Lower lobe of right lung (tissue), 2 donors: ENCODE measurements at regions not wholly inside any gene's neighbourhood (a gene's known extent, or its start where the extent isn't known, plus 50 kb on each side); places are given as distances from the start of the nearest gene placed in this dataset.
"Not testable (repeated sequence)": the region's sequence is repeated elsewhere in the genome, so short reads cannot be mapped to it uniquely, and the experiment has no call there.

Experiments used
- ATAC-seq, 2 donors: fragments of 200-7000 bp; cut with Tn5 transposase; one replicate each; pipeline ENCODE4 v1.9.1; 2020 to 2022; ENCODE audit warnings: mild to moderate bottlenecking in 2 of 2, moderate library complexity in 2 of 2
- DNase-seq: peaks from one replicate; pipeline ENCODE4 v3.0.0-alpha.2; 2020
- H3K27ac ChIP-seq: fragments of 200-600 bp; one replicate; pipeline ENCODE4 v1.8.0; 2022
- H3K27me3 ChIP-seq: fragments of 200-600 bp; one replicate; pipeline ENCODE4 v1.8.0; 2022; ENCODE audit warnings: low read depth
- H3K36me3 ChIP-seq: fragments of 200-600 bp; one replicate; pipeline ENCODE4 v1.8.0; 2022; ENCODE audit warnings: mild to moderate bottlenecking
- H3K4me1 ChIP-seq: fragments of 200-600 bp; one replicate; pipeline ENCODE4 v1.8.0; 2022
- H3K4me3 ChIP-seq: fragments of 200-600 bp; one replicate; pipeline ENCODE4 v1.8.0; 2022; ENCODE audit warnings: mild to moderate bottlenecking
- H3K9me3 ChIP-seq: fragments of 200-600 bp; one replicate; pipeline ENCODE4 v1.8.0; 2022
- CTCF ChIP-seq: fragments of 200-600 bp; IDR thresholded peaks from one replicate; pipeline ENCODE4 v1.8.0; 2022; ENCODE audit warnings: antibody characterized with exemption, mild to moderate bottlenecking
- intact Hi-C: fragments of 100-400 bp; cut with DNase I; formaldehyde crosslinking; loops from one replicate; pipeline ENCODE4 v1.11.0; 2022
- donor health status: DM: no; HTN: yes; CAD: no; lungs with severe emphysema.

- no peak for ATAC-seq
- DNase-seq, result no peak
- TF ChIP-seq CTCF, result no peak
- no peak overlapping the region for H3K4me3 ChIP-seq
- intact Hi-C loops, result no loop called here
- no peak overlapping the region for H3K27ac ChIP-seq
- no peaks in the 10 kb centered on the region for H3K36me3 ChIP-seq
- H3K27me3 ChIP-seq, result no peaks in the 10 kb centered on the region
- H3K4me1 ChIP-seq, result no peaks in the 10 kb centered on the region
- no peaks in the 10 kb centered on the region for H3K9me3 ChIP-seq
Measured at GRCh38 chrX:108914791-108915190, 178.4 kb upstream of the IRS4 start.

GRCh38 chrX:108903831-108904230 is 167.5 kb upstream of the IRS4 start:
- H3K27me3 ChIP-seq, intact Hi-C loops: not testable (repeated sequence)

GRCh38 chrX:108900333-108900732 is 164.0 kb upstream of the IRS4 start:
- ATAC-seq, result no peak
- Histone ChIP-seq H3K27me3 (no peaks in the 10 kb centered on the region), H3K27ac (no peak overlapping the region), H3K9me3 (no peaks in the 10 kb centered on the region), H3K4me1 (no peaks in the 10 kb centered on the region), H3K4me3 (no peak overlapping the region), H3K36me3 (no peaks in the 10 kb centered on the region)
- DNase-seq, result no peak
- TF ChIP-seq CTCF, result no peak
- intact Hi-C loops, result no loop called here

More at GRCh38 chrX:108903831-108904230, 167.5 kb upstream of the IRS4 start:
- H3K4me3 ChIP-seq, ATAC-seq, H3K9me3 ChIP-seq, DNase-seq, H3K36me3 ChIP-seq, H3K4me1 ChIP-seq, H3K27ac ChIP-seq: not testable (repeated sequence)

DNA sequence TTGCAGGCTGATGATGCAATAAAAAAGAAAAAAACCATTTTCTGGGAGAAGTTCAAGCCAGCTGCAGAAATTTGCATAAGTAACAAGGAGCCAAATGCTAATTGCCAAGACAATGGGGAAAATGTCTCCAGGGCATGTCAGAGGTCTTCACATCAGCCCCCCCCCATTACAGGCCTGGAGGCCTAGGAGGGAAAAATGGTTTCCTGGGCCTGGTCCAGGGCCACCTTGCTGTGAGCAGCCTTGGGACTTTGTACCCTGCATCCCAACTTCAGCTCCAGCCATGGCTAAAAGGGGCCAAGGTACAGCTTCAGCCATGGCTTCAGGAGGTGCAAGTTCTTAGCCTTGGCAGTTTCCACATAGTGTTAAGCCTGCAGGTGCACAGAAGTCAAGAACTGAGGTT is 160.0 kb upstream of the IRS4 start:
- ATAC-seq, H3K4me1 ChIP-seq, H3K4me3 ChIP-seq, H3K27ac ChIP-seq, H3K36me3 ChIP-seq, DNase-seq, intact Hi-C loops, H3K27me3 ChIP-seq, H3K9me3 ChIP-seq: not testable (repeated sequence)

DNA sequence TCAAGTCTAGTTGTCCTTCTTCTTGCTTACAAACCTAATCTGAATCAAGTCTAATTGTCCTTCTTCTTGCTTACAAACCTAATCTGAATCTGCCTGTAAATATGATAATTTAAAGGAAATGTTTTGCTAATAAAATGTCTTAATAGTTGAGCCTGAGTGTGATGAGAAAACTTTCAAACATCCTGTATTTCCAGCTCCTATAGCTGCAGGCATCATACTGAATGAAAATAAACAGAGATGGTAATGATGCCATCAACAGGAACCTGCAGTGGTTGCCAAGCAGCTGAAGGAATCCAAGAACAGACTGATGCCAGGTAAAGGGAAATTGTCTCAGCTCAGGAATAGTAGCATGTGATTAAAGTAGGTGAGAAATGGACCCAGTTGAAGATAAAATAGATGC is 156.1 kb upstream of the IRS4 start:
- intact Hi-C loops, result no loop called here
- ATAC-seq, result no peak
- no peak for TF ChIP-seq CTCF

GRCh38 chrX:108875548-108875947 is 139.2 kb upstream of the IRS4 start:
- intact Hi-C loops, result no loop called here
- no peak for ATAC-seq

More for the DNA sequence above, 156.1 kb upstream of the IRS4 start:
- no peaks in the 10 kb centered on the region for H3K9me3 ChIP-seq
- H3K27me3 ChIP-seq, result no peaks in the 10 kb centered on the region
- DNase-seq, result no peak
- no peak overlapping the region for H3K4me3 ChIP-seq
- H3K27ac ChIP-seq, result no peak overlapping the region
- no peaks in the 10 kb centered on the region for H3K36me3 ChIP-seq
- no peaks in the 10 kb centered on the region for H3K4me1 ChIP-seq

GRCh38 chrX:108843039-108843438 is 106.7 kb upstream of the IRS4 start:
- ATAC-seq, intact Hi-C loops: not testable (repeated sequence)

More at GRCh38 chrX:108875548-108875947, 139.2 kb upstream of the IRS4 start:
- H3K4me1 ChIP-seq, result no peaks in the 10 kb centered on the region
- H3K4me3 ChIP-seq, result no peak overlapping the region
- no peak for DNase-seq
- H3K27me3 ChIP-seq, result no peaks in the 10 kb centered on the region
- no peak overlapping the region for H3K27ac ChIP-seq
- no peaks in the 10 kb centered on the region for H3K36me3 ChIP-seq
- no peaks in the 10 kb centered on the region for H3K9me3 ChIP-seq
- no peak for TF ChIP-seq CTCF

More at GRCh38 chrX:108843039-108843438, 106.7 kb upstream of the IRS4 start:
- H3K36me3 ChIP-seq, H3K27ac ChIP-seq, H3K4me1 ChIP-seq, H3K4me3 ChIP-seq, H3K9me3 ChIP-seq, DNase-seq, H3K27me3 ChIP-seq: not testable (repeated sequence)
